NB4 (cell line): ENCODE measurements at regions not wholly inside any gene's neighbourhood (a gene's known extent, or its start where the extent isn't known, plus 50 kb on each side); places are given as distances from the start of the nearest gene placed in this dataset.

Experiments used
- POLR2A ChIP-seq: IDR thresholded peaks from 2 replicates; pipeline ENCODE4 v1.6.1; 2011; ENCODE audit warnings: mild to moderate bottlenecking; ENCODE audit not compliant: insufficient read length; ENCODE audit errors: extremely low read depth
- TF ChIP-seq, protein P1 (sequence below): IDR thresholded peaks from one replicate; pipeline ENCODE4 v1.5.1; 2012; ENCODE audit warnings: low read depth, low read length

DNA sequence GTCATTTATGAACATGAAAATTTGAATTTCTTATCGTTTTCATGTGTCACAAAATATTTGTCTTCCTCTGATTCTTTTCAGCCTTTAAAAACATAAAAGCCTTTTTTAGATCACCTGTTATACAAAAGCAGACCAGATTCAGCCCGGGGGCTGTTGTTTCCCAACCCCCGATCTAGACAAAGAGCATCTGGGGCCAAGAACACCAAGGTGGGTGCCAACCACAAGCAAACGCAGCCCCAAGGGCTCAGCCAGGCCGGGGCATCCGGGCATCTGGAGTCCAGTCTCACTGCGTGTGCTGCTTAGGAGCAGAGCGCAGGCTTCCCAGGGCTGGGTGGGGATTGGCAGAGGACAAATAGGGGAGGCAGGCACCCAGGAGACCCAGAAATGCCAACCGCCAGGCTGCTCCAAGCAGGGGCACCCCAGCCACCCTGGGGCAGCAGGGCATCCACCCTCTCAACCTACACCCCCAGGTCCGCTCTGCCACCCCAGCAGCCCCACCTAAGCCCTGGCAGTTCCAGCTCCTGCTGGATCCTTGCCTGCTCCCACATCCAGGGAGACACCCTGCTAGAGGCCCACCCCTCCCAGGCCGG, 78.0 kb downstream of the HMX1 start:
- no peak for TF ChIP-seq POLR2A
- TF ChIP-seq, protein P1, sequence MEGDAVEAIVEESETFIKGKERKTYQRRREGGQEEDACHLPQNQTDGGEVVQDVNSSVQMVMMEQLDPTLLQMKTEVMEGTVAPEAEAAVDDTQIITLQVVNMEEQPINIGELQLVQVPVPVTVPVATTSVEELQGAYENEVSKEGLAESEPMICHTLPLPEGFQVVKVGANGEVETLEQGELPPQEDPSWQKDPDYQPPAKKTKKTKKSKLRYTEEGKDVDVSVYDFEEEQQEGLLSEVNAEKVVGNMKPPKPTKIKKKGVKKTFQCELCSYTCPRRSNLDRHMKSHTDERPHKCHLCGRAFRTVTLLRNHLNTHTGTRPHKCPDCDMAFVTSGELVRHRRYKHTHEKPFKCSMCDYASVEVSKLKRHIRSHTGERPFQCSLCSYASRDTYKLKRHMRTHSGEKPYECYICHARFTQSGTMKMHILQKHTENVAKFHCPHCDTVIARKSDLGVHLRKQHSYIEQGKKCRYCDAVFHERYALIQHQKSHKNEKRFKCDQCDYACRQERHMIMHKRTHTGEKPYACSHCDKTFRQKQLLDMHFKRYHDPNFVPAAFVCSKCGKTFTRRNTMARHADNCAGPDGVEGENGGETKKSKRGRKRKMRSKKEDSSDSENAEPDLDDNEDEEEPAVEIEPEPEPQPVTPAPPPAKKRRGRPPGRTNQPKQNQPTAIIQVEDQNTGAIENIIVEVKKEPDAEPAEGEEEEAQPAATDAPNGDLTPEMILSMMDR: no peak
